Loucy (cell line): ENCODE measurements at regions not wholly inside any gene's neighbourhood (a gene's known extent, or its start where the extent isn't known, plus 50 kb on each side); places are given as distances from the start of the nearest gene placed in this dataset.

Experiments
- H2AFZ ChIP-seq: fragments of 200-600 bp; sonication (generic); 2 replicates; pipeline ENCODE4 v1.6.0; 2016; ENCODE audit warnings: antibody characterized with exemption, mild to moderate bottlenecking, low read length, moderate library complexity
- H3F3A ChIP-seq: fragments of 200-600 bp; 2 replicates; pipeline ENCODE4 v1.6.0; 2016; ENCODE audit warnings: antibody characterized with exemption, low read depth, mild to moderate bottlenecking
- H3K27me3 ChIP-seq: fragments of 200-600 bp; sonication (generic); 2 replicates; pipeline ENCODE4 v1.6.1; 2014; ENCODE audit warnings: low read length, mild to moderate bottlenecking; ENCODE audit not compliant: insufficient read depth, poor library complexity, severe bottlenecking
- H3K36me3 ChIP-seq: fragments of 200-600 bp; sonication (generic); 2 replicates; pipeline ENCODE4 v1.6.1; 2016; ENCODE audit warnings: low read length; ENCODE audit not compliant: insufficient read depth
- H3K4me1 ChIP-seq: fragments of 200-600 bp; sonication (generic); 2 replicates; pipeline ENCODE4 v1.5.1; 2014; ENCODE audit warnings: low read length, mild to moderate bottlenecking; ENCODE audit not compliant: insufficient read depth, poor library complexity, severe bottlenecking
- H3K4me2 ChIP-seq: fragments of 200-600 bp; sonication (generic); 2 replicates; pipeline ENCODE4 v1.6.0; 2014; ENCODE audit warnings: antibody characterized with exemption, low read length, low read depth, mild to moderate bottlenecking; ENCODE audit not compliant: poor library complexity, severe bottlenecking
- H3K4me3 ChIP-seq: fragments of 200-600 bp; sonication (generic); 2 replicates; pipeline ENCODE4 v1.5.1; 2014; ENCODE audit warnings: low read length, mild to moderate bottlenecking, mixed read lengths; ENCODE audit not compliant: poor library complexity, severe bottlenecking
- H3K79me2 ChIP-seq: fragments of 200-600 bp; sonication (generic); 2 replicates; pipeline ENCODE4 v1.6.1; 2014; ENCODE audit warnings: low read length; ENCODE audit not compliant: insufficient read depth
- H3K9ac ChIP-seq: fragments of 200-600 bp; sonication (generic); 2 replicates; pipeline ENCODE4 v1.6.0; 2014; ENCODE audit warnings: mild to moderate bottlenecking, low read depth, low read length, moderate library complexity; ENCODE audit not compliant: poor library complexity, severe bottlenecking
- H3K9me2 ChIP-seq: fragments of 200-600 bp; sonication (generic); replicated peaks from 2 replicates; pipeline ENCODE4 v1.6.1; 2016; ENCODE audit warnings: low read depth, low read length, mixed read lengths
- H3K9me3 ChIP-seq: fragments of 200-600 bp; sonication (generic); 2 replicates; pipeline ENCODE4 v1.6.1; 2014; ENCODE audit warnings: mild to moderate bottlenecking, antibody characterized with exemption, low read length, low read depth; ENCODE audit not compliant: insufficient read depth
- H4K20me1 ChIP-seq: fragments of 200-600 bp; sonication (generic); 2 replicates; pipeline ENCODE4 v1.6.0; 2014; ENCODE audit warnings: antibody characterized with exemption, low read length, mild to moderate bottlenecking; ENCODE audit not compliant: insufficient read depth, poor library complexity, severe bottlenecking
- EZH2phosphoT487 ChIP-seq: fragments of 200-600 bp; IDR thresholded peaks from 2 replicates; pipeline ENCODE4 v1.6.1; 2018; ENCODE audit warnings: antibody characterized with exemption, mild to moderate bottlenecking, moderate library complexity, borderline replicate concordance
- TF ChIP-seq, protein P1 (sequence below): fragments of 200-600 bp; sonication (generic); conservative IDR thresholded peaks from 2 replicates; pipeline ENCODE4 v1.5.1; 2014; ENCODE audit warnings: mild to moderate bottlenecking, antibody characterized with exemption, low read length

DNA sequence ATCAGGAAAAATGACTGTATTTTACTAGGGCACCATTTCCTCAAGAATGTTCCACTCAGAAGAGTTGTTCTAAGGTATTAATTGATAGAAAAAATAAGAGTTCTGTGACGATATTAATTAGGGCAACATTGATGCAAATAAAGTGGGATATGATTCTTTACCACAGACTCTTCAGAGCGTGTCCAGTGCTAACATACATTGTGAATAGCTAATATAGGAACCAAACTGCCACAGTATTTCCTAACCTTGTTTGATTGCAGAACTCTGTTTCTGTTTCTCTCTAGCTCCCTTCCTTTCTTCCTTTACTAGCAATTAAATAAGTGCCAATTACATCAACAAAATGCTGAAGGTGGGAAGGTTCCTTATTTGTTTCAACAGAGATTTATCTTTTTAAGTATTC, 154.1 kb upstream of the CPEB2 start:
- TF ChIP-seq, protein P1, sequence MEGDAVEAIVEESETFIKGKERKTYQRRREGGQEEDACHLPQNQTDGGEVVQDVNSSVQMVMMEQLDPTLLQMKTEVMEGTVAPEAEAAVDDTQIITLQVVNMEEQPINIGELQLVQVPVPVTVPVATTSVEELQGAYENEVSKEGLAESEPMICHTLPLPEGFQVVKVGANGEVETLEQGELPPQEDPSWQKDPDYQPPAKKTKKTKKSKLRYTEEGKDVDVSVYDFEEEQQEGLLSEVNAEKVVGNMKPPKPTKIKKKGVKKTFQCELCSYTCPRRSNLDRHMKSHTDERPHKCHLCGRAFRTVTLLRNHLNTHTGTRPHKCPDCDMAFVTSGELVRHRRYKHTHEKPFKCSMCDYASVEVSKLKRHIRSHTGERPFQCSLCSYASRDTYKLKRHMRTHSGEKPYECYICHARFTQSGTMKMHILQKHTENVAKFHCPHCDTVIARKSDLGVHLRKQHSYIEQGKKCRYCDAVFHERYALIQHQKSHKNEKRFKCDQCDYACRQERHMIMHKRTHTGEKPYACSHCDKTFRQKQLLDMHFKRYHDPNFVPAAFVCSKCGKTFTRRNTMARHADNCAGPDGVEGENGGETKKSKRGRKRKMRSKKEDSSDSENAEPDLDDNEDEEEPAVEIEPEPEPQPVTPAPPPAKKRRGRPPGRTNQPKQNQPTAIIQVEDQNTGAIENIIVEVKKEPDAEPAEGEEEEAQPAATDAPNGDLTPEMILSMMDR: no peak
- no peak for TF ChIP-seq EZH2phosphoT487
- H3K4me3 ChIP-seq: no peak overlapping the region
- H3K9me2 ChIP-seq: no peaks in the 10 kb centered on the region
- no peaks in the 10 kb centered on the region for H3K9me3 ChIP-seq
- H3K4me2 ChIP-seq: no peak overlapping the region
- no peaks in the 10 kb centered on the region for H3F3A ChIP-seq
- no peaks in the 10 kb centered on the region for H3K79me2 ChIP-seq
- H3K4me1 ChIP-seq: no peaks in the 10 kb centered on the region
- no peak overlapping the region for H3K9ac ChIP-seq
- no peaks in the 10 kb centered on the region for H3K27me3 ChIP-seq
- no peaks in the 10 kb centered on the region for H4K20me1 ChIP-seq
- H2AFZ ChIP-seq: no peak overlapping the region
- no peaks in the 10 kb centered on the region for H3K36me3 ChIP-seq

DNA sequence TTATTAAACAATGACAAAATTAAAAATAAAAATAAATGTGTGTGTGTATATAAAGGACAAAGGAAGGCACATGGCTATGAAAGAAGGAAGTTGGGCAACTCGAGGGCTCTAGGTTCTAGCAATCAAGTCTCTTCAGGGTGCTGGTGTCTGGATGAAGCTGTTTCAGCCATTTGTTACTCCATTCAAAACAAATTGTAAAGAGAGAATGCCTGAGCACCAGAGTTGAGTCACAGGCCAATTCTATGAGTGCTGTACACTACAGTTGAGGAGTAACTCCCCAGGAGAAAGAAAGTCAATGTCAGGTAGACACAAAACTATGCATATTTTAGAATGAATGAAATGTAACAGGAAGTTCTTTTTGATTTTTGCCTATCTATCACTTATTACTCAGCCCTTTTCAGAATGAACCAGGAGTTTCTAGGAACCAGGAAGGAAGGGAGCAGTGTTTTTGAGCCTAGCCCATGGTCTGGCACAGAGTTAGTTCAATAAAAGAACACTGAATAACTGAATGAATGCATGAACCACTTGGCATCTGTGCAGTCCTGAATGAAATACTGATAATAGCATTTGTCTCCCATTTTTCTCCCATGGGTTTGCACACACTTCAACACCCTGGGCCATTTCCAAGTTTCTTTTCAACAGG, 151.7 kb upstream of the CPEB2 start:
- Histone ChIP-seq H3K9ac (no peak overlapping the region), H3K4me2 (no peak overlapping the region), H3F3A (no peaks in the 10 kb centered on the region), H3K79me2 (no peaks in the 10 kb centered on the region), H4K20me1 (no peaks in the 10 kb centered on the region), H2AFZ (no peak overlapping the region), H3K27me3 (no peaks in the 10 kb centered on the region), H3K9me3 (no peaks in the 10 kb centered on the region), H3K4me1 (no peaks in the 10 kb centered on the region), H3K36me3 (no peaks in the 10 kb centered on the region), H3K4me3 (no peak overlapping the region), H3K9me2 (no peaks in the 10 kb centered on the region)
- TF ChIP-seq EZH2phosphoT487: no peak
- TF ChIP-seq, protein P1: no peak

DNA sequence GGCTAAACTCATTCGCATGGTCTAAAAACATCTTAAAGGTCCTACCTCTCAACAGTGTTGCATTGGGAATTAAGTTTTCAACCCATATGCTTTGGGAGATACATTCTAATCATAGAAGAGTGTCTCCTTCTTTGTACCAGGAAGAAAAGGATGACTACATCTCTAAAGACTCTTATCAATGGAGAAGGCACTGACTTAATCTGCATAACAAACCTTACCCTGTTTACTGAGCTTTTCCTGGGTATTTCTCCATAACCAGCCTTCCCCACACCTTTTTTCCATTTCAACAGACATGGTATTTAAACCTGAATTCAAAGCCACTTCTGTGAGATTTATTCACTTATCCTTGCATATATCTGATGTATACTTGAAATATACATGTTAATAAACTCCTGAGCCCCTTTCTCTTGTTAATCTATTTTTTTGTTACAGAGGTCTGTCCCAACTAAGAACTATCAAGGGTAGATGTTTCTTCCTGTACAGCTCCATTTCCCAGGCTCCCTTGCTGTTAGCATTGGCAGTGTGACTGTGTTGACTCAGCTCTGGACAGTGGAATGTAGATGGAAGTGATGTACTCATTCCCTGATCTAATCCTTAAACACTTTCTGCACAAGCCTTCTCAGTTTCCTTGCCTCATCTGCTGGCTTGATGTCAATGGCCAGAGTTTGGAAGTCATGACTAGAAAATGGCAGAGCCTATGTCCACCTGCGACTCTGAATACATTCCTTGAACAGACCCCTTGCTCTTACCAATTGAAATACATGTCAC, 148.9 kb upstream of the CPEB2 start:
- no peaks in the 10 kb centered on the region for H3K4me1 ChIP-seq
- no peak overlapping the region for H2AFZ ChIP-seq
- H4K20me1 ChIP-seq: no peaks in the 10 kb centered on the region
- no peaks in the 10 kb centered on the region for H3K9me2 ChIP-seq
- no peaks in the 10 kb centered on the region for H3K9me3 ChIP-seq
- H3K36me3 ChIP-seq: no peaks in the 10 kb centered on the region
- no peaks in the 10 kb centered on the region for H3K79me2 ChIP-seq
- H3K4me2 ChIP-seq: no peak overlapping the region
- H3K9ac ChIP-seq: no peak overlapping the region
- H3K27me3 ChIP-seq: no peaks in the 10 kb centered on the region
- H3F3A ChIP-seq: no peaks in the 10 kb centered on the region
- TF ChIP-seq, protein P1: no peak
- TF ChIP-seq EZH2phosphoT487: no peak
- H3K4me3 ChIP-seq: no peak overlapping the region
